Hepatocyte (in vitro differentiated cells): ENCODE measurements at regions not wholly inside any gene's neighbourhood (a gene's known extent, or its start where the extent isn't known, plus 50 kb on each side); places are given as distances from the start of the nearest gene placed in this dataset.
A peak's percentile ranks its signal among the peaks of the same experiment; 100 is the strongest.

Experiments used
- DNase-seq: peaks from one replicate; pipeline ENCODE4 v3.0.0-alpha.2; 2016; ENCODE audit warnings: low spot score
- H2AFZ ChIP-seq: fragments of 200-600 bp; sonication (generic); 2 replicates; pipeline ENCODE4 v1.6.0; 2016; ENCODE audit warnings: antibody characterized with exemption, mild to moderate bottlenecking
- H3K27ac ChIP-seq: fragments of 200-600 bp; sonication (generic); 2 replicates; pipeline ENCODE4 v1.5.1; 2016; ENCODE audit warnings: mild to moderate bottlenecking
- H3K27me3 ChIP-seq: fragments of 200-600 bp; sonication (generic); 2 replicates; pipeline ENCODE4 v1.6.1; 2016
- H3K36me3 ChIP-seq: fragments of 200-600 bp; sonication (generic); replicated peaks from 2 replicates; pipeline ENCODE4 v1.5.1; 2016; ENCODE audit warnings: low read depth; ENCODE audit not compliant: insufficient read depth
- H3K4me1 ChIP-seq: fragments of 200-600 bp; sonication (generic); 2 replicates; pipeline ENCODE4 v1.5.1; 2016; ENCODE audit warnings: mild to moderate bottlenecking, moderate library complexity; ENCODE audit not compliant: insufficient read depth
- H3K4me2 ChIP-seq: fragments of 200-600 bp; sonication (generic); 2 replicates; pipeline ENCODE4 v1.6.0; 2016
- H3K4me3 ChIP-seq: fragments of 200-600 bp; sonication (generic); 2 replicates; pipeline ENCODE4 v1.5.1; 2016; ENCODE audit warnings: mild to moderate bottlenecking
- H3K79me2 ChIP-seq: fragments of 200-600 bp; sonication (generic); 2 replicates; pipeline ENCODE4 v1.6.0; 2017; ENCODE audit warnings: mild to moderate bottlenecking
- H3K9me2 ChIP-seq: fragments of 200-600 bp; sonication (generic); replicated peaks from 2 replicates; pipeline ENCODE4 v1.6.0; 2017; ENCODE audit warnings: mild to moderate bottlenecking; ENCODE audit not compliant: insufficient read depth
- H3K9me3 ChIP-seq: fragments of 200-600 bp; sonication (generic); 2 replicates; pipeline ENCODE4 v1.5.1; 2016; ENCODE audit warnings: low read depth, mild to moderate bottlenecking
- H4K20me1 ChIP-seq: fragments of 200-600 bp; sonication (generic); 2 replicates; pipeline ENCODE4 v1.6.0; 2016; ENCODE audit warnings: mild to moderate bottlenecking; ENCODE audit not compliant: insufficient read depth, poor library complexity, severe bottlenecking
- CTCF ChIP-seq: fragments of 200-600 bp; sonication (generic); IDR thresholded peaks from 2 replicates; pipeline ENCODE4 v1.5.1; 2016; ENCODE audit warnings: antibody characterized with exemption, mild to moderate bottlenecking; ENCODE audit not compliant: poor library complexity
- EZH2 ChIP-seq: fragments of 200-600 bp; sonication (generic); IDR thresholded peaks from 2 replicates; pipeline ENCODE4 v1.6.1; 2016; ENCODE audit warnings: antibody characterized with exemption, mild to moderate bottlenecking, borderline replicate concordance
- EZH2phosphoT487 ChIP-seq: fragments of 200-600 bp; sonication (generic); IDR thresholded peaks from one replicate; pipeline ENCODE4 v1.6.1; 2018; ENCODE audit warnings: antibody characterized with exemption, mild to moderate bottlenecking, low read depth, moderate library complexity; ENCODE audit not compliant: unreplicated experiment, severe bottlenecking
- WGBS: methylation state at CpG from one replicate; pipeline ENCODE4 v1.1.6; 2016; ENCODE audit warnings: low lambda C conversion rate; ENCODE audit errors: missing lambda C conversion rate; 5-methylcytosine and 5-hydroxymethylcytosine counted together

- Histone ChIP-seq H3K27ac (no peak overlapping the region), H2AFZ (no peak overlapping the region), H3K27me3 (no peaks in the 10 kb centered on the region), H3K4me3 (no peak overlapping the region), H3K36me3 (no peaks in the 10 kb centered on the region), H4K20me1 (no peaks in the 10 kb centered on the region), H3K79me2 (no peaks in the 10 kb centered on the region), H3K9me3 (no peaks in the 10 kb centered on the region), H3K9me2 (no peaks in the 10 kb centered on the region), H3K4me1 (no peaks in the 10 kb centered on the region), H3K4me2 (no peak overlapping the region)
- WGBS = 98% methylated on average over 3 of the region's 3 CpGs
- no peak for TF ChIP-seq CTCF
- TF ChIP-seq EZH2 = no peak
- DNase-seq = no peak
Measured at GRCh38 chr3:23657647-23658046, 148.1 kb upstream of the UBE2E1 start.

GRCh38 chr3:23659274-23659673 is 146.5 kb upstream of the UBE2E1 start:
- H3K9me3 ChIP-seq = no peaks in the 10 kb centered on the region
- H3K79me2 ChIP-seq = no peaks in the 10 kb centered on the region
- no peaks in the 10 kb centered on the region for H3K4me1 ChIP-seq
- H2AFZ ChIP-seq = no peak overlapping the region
- no peaks in the 10 kb centered on the region for H3K9me2 ChIP-seq
- DNase-seq = no peak
- no peaks in the 10 kb centered on the region for H3K36me3 ChIP-seq
- peak overlapping the region; percentile 35 for H3K4me2 ChIP-seq
- TF ChIP-seq EZH2phosphoT487 (no peak), CTCF (no peak)
- no peak overlapping the region for H3K27ac ChIP-seq
- H4K20me1 ChIP-seq = no peaks in the 10 kb centered on the region
- no peaks in the 10 kb centered on the region for H3K27me3 ChIP-seq
- H3K4me3 ChIP-seq = no peak overlapping the region
- 66% methylated on average over 8 of the region's 8 CpGs for WGBS

GRCh38 chr3:23659840-23660430 is 145.8 kb upstream of the UBE2E1 start:
- Histone ChIP-seq H3K4me1 (no peaks in the 10 kb centered on the region), H3K4me2 (peak overlapping the region; percentile 35), H3K27me3 (no peaks in the 10 kb centered on the region), H3K79me2 (no peaks in the 10 kb centered on the region), H2AFZ (no peak overlapping the region), H3K4me3 (no peak overlapping the region), H4K20me1 (no peaks in the 10 kb centered on the region), H3K27ac (no peak overlapping the region), H3K9me3 (no peaks in the 10 kb centered on the region), H3K9me2 (no peaks in the 10 kb centered on the region), H3K36me3 (no peaks in the 10 kb centered on the region)
- no peak for DNase-seq
- TF ChIP-seq CTCF (no peak), EZH2phosphoT487 (no peak)
- 56% methylated on average over 5 of the region's 5 CpGs for WGBS

- Histone ChIP-seq H3K27me3 (no peaks in the 10 kb centered on the region), H3K79me2 (no peaks in the 10 kb centered on the region), H3K4me1 (no peaks in the 10 kb centered on the region), H3K9me3 (no peaks in the 10 kb centered on the region), H3K36me3 (no peaks in the 10 kb centered on the region), H4K20me1 (no peaks in the 10 kb centered on the region), H3K27ac (no peak overlapping the region), H3K4me2 (no peak overlapping the region), H3K4me3 (no peak overlapping the region), H3K9me2 (no peaks in the 10 kb centered on the region), H2AFZ (no peak overlapping the region)
- DNase-seq = no peak
- WGBS = 80% methylated on average over 9 of the region's 9 CpGs
- no peak for TF ChIP-seq EZH2phosphoT487
- no peak for TF ChIP-seq CTCF
- no peak for TF ChIP-seq EZH2
Measured at GRCh38 chr3:23662079-23662617, 143.6 kb upstream of the UBE2E1 start.
